ENCODE measurements at regions not wholly inside any gene's neighbourhood (a gene's known extent, or its start where the extent isn't known, plus 50 kb on each side); places are given as distances from the start of the nearest gene placed in this dataset.
A peak's percentile ranks its signal among the peaks of the same experiment; 100 is the strongest.

GRCh38 chr10:43906490-43906889, 257.8 kb upstream of the ZNF32 start:
- 85% methylated on average over 8 of the region's 8 CpGs; no CpG with 5 or more reads in 1 of the 2 experiments for WGBS, 2 experiments (ENCODE audit: extremely low coverage in 1 of 2, insufficient coverage in 1 of 2, insufficient read length in 1 of 2, insufficient replicate concordance in 2 of 2, low coverage in 1 of 2, low lambda C conversion rate in 2 of 2, missing lambda C conversion rate in 1 of 2)
- H3K9me3 ChIP-seq (ENCODE audit: insufficient read depth in 2 of 2, low read depth in 1 of 2, low read length in 1 of 2), result no peaks in the 10 kb centered on the region
- peak overlapping the region; percentile 11 for H4K91ac ChIP-seq (replicated peaks; ENCODE audit: insufficient read length, low read length)
- no peak overlapping the region for H3K56ac ChIP-seq (replicated peaks; ENCODE audit: insufficient read length, low read depth, low read length)
- H3K14ac ChIP-seq (ENCODE audit: insufficient read length), result no peak overlapping the region
- H2BK12ac ChIP-seq (ENCODE audit: low read depth, low read length), result no peak overlapping the region
- H3K79me2 ChIP-seq (ENCODE audit: control insufficient read depth in 1 of 2, insufficient read depth in 2 of 2, low read length in 2 of 2), result no peaks in the 10 kb centered on the region
- no peak overlapping the region for H2BK20ac ChIP-seq (ENCODE audit: low read length)
- no peaks in the 10 kb centered on the region for H3K4me1 ChIP-seq (replicated peaks in 1 of 4; ENCODE audit: control insufficient read depth in 3 of 4, insufficient read depth in 4 of 4, low read length in 3 of 4)
- FAIRE-seq (no peak), DNase-seq (ENCODE audit: low read depth in 1 of 2, low spot score in 2 of 2) (no peak)
- no peak overlapping the region for H4K8ac ChIP-seq (ENCODE audit: extremely low read depth, insufficient read depth, low read length)
- H2BK5ac ChIP-seq (ENCODE audit: low read depth, low read length), result no peak overlapping the region
- ChIA-PET CTCF (ENCODE audit: partially characterized antibody) (interaction anchor here (1.1 to 1.2 kb wide), 2 partner anchors 138 to 236 kb away, joined by 3 to 5 read pairs; no protein-coding TSS in a partner anchor), POLR2A (ENCODE audit: partially characterized antibody) (no interaction called here)
- no peak overlapping the region for H3K9ac ChIP-seq (replicated peaks in 1 of 4; ENCODE audit: extremely low read depth in 1 of 4, low read depth in 3 of 4, low read length in 3 of 4)
- no peaks in the 10 kb centered on the region for H3K36me3 ChIP-seq (ENCODE audit: control insufficient read depth in 2 of 4, insufficient read depth in 4 of 4, low read length in 3 of 4)
- peak overlapping the region; percentile 73 for H3K23ac ChIP-seq (ENCODE audit: insufficient read length)
- peak overlapping the region; percentile 57; the same call in 1 of the 2 replicates for H2AFZ ChIP-seq (ENCODE audit: low read length)
- no peaks in the 10 kb centered on the region for H3K27me3 ChIP-seq (replicated peaks in 1 of 4; ENCODE audit: control insufficient read depth in 3 of 4, extremely low read depth in 1 of 4, insufficient read depth in 3 of 4, low read length in 3 of 4)
- H3K18ac ChIP-seq (ENCODE audit: extremely low read depth, low read length), result no peak overlapping the region; the same call in 1 of the 2 replicates
- no peak overlapping the region for H2AK5ac ChIP-seq (ENCODE audit: low read depth, low read length)
- H3K27ac ChIP-seq (ENCODE audit: low read depth, low read length), result no peak overlapping the region
- H3K4me3 ChIP-seq (ENCODE audit: extremely low read depth in 1 of 4, insufficient read depth in 2 of 4, low read depth in 3 of 4, low read length in 4 of 4), result no peak overlapping the region
- no peaks in the 10 kb centered on the region for H3K23me2 ChIP-seq (ENCODE audit: low read depth, low read length)
- no peak overlapping the region for H3K4me2 ChIP-seq (ENCODE audit: insufficient read depth in 1 of 2, low read depth in 2 of 2, low read length in 2 of 2)
- no peak overlapping the region for H3K4ac ChIP-seq (replicated peaks; ENCODE audit: insufficient read length, low read depth, low read length)
- H3K79me1 ChIP-seq (ENCODE audit: low read depth, low read length), result no peaks in the 10 kb centered on the region
- no peaks in the 10 kb centered on the region for H4K20me1 ChIP-seq (replicated peaks in 1 of 2; ENCODE audit: control insufficient read depth in 1 of 2, insufficient read depth in 2 of 2, low read length in 2 of 2)
- H2BK120ac ChIP-seq (replicated peaks; ENCODE audit: low read depth, low read length), result no peak overlapping the region
- no peak overlapping the region for H4K5ac ChIP-seq (ENCODE audit: insufficient read length, low read depth, low read length)
- peak overlapping the region; percentile 61; the same call in 1 of the 2 replicates for H2BK15ac ChIP-seq (ENCODE audit: low read length)
- TF ChIP-seq SRF (IDR thresholded peaks at IDR 0.05; ENCODE audit: low read depth, low read length) (no peak), TBP (IDR thresholded peaks at IDR 0.05; ENCODE audit: low read depth, low read length) (no peak), JUND (IDR thresholded peaks at IDR 0.05; ENCODE audit: low read length) (no peak), NRF1 (IDR thresholded peaks at IDR 0.05; ENCODE audit: low read depth, low read length) (no peak), POLR2AphosphoS5 (IDR thresholded peaks at IDR 0.05; ENCODE audit: low read depth, low read length) (no peak), SAP30 (IDR thresholded peaks at IDR 0.05; ENCODE audit: insufficient read depth, insufficient replicate concordance, low read length) (no peak), KDM1A (IDR thresholded peaks at IDR 0.05; ENCODE audit: borderline replicate concordance, low read length) (no peak), USF2 (IDR thresholded peaks at IDR 0.05; ENCODE audit: low read length) (no peak), ATF2 (IDR thresholded peaks at IDR 0.05; ENCODE audit: low read length) (no peak), RBBP5 (IDR thresholded peaks at IDR 0.05; ENCODE audit: borderline replicate concordance, low read depth, low read length) (no peak), TEAD4 (IDR thresholded peaks at IDR 0.05; ENCODE audit: low read depth, low read length) (no peak), RAD21 (IDR thresholded peaks at IDR 0.05 in 1 of 2, conservative IDR thresholded peaks at IDR 0.05 in 1 of 2; ENCODE audit: low read depth in 2 of 2, low read length in 2 of 2) (no peak)

All from H1 (cell line).